ENCODE measurements at regions not wholly inside any gene's neighbourhood (a gene's known extent, or its start where the extent isn't known, plus 50 kb on each side); places are given as distances from the start of the nearest gene placed in this dataset.
"Not testable (repeated sequence)": the region's sequence is repeated elsewhere in the genome, so short reads cannot be mapped to it uniquely, and the experiment has no call there.

GRCh38 chr11:114799476-114799875 is 121.1 kb downstream of the NXPE2 start:
- no peak for DNase-seq (ENCODE audit: low read depth, low spot score)
- no peak overlapping the region for H3K4me3 ChIP-seq (ENCODE audit: low read length)

DNA sequence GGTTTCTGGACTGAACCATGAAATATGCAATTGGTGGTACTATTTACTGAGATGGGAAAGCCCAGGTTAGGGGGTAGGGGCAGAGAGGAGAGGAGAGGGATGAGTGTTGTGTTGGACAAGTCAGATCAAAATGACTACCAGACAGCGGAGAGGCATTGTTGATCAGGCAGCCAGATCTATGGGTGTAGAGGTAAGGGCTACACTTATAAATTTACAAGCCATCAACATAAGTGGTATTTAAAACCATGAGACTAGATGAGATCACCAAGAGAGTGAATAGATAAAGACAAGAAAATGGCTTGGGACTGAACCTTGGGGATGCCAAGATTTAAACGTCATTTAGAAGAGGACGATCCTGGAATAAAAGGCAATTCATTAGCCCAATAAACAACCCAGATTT is 123.4 kb downstream of the NXPE2 start:
- DNase-seq (ENCODE audit: low read depth, low spot score): no peak
- no peak overlapping the region for H3K4me3 ChIP-seq (ENCODE audit: low read length)

GRCh38 chr11:114802878-114803277 is 124.6 kb downstream of the NXPE2 start:
- no peak for DNase-seq (ENCODE audit: low read depth, low spot score)
- H3K4me3 ChIP-seq (ENCODE audit: low read length): no peak overlapping the region

DNA sequence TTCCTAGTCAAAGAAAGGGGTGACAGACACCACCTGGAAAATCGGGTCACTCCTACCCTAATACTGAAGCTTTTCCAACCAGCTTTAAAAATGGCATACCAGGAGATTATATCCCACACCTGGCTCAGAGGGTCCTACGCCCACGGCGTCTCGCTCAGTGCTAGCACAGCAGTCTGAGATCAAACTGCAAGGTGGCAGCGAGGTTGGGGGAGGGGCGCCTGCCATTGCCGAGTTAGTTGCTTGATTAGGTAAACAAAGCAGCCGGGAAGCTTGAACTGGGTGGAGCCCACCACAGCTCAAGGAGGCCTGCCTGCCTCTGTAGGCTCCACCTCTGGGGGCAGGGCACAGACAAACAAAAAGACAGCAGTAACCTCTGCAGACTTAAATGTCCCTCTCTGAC is 127.1 kb downstream of the NXPE2 start:
- DNase-seq (ENCODE audit: low read depth, low spot score): peak; percentile 62
- not testable (repeated sequence) for H3K4me3 ChIP-seq (ENCODE audit: low read length)

DNA sequence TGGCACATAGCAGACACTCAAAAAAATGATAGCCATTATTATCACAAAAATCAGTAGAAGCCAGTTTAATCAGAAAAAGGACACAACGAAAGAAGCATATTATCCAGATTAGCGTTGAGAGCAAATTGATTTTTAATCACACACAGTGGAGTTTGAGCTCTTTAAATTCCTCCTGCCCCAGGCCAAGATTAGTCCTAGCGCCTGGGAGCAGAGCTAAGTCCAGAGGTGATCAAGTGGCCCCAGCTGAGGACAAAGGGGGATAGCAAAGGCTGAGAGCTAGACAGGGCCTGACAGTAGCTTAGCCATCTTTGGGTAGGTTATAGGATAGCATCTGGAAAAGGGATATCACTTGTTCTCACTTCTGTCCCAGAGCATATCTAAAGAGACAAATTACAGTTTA is 133.6 kb downstream of the NXPE2 start:
- no peak overlapping the region for H3K4me3 ChIP-seq (ENCODE audit: low read length)
- DNase-seq (ENCODE audit: low read depth, low spot score): no peak

- no peak overlapping the region for H3K4me3 ChIP-seq (ENCODE audit: low read length)
- no peak for DNase-seq (ENCODE audit: low read depth, low spot score)
These were observed 134.4 kb downstream of the NXPE2 start for GRCh38 chr11:114812733-114813132.

DNA sequence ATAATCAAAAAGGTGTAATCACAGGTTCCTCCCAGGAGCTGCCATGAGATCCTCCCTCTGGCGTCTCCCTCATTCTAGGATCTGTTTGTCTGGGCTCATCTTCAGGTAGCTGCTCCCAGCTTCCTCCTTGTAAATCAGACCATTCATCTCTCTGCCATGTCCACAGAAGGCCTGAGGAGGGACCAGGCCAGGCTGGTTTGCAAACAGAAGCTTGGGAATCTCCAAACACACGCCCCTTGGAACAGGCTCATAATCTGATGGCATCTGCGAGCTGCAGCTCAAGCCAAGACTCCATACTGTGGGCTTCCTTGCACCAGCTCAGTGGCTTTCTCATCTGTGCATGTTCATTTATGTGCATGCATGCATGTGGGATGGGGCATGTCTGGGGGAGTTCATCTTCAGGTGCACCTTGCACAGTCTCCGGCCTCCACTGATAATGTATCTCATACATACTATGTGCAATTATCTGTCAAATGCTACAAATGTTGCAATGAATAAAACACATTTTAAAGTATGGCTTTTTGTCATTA is 134.9 kb downstream of the NXPE2 start:
- no peak for DNase-seq (ENCODE audit: low read depth, low spot score)
- H3K4me3 ChIP-seq (ENCODE audit: low read length): no peak overlapping the region

DNA sequence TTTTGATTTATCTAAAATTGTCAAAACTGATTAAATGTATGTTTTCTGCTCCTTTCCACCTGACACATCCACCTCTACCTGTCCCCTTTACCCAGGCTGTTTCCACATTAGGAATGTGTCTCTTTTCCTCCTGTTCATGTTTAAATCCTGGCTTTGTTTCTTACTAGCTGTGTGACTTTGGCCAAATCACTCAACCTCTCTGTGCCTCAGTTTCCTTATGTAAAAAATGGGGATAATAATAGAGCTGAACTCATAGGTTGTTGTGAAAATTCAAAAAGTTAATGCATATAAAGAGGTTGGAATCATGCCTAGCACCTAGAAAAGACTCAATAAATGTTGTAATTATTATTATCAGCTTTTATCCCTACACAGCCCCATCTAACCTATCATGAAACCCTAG is 136.8 kb downstream of the NXPE2 start:
- no peak overlapping the region for H3K4me3 ChIP-seq (ENCODE audit: low read length)
- no peak for DNase-seq (ENCODE audit: low read depth, low spot score)

GRCh38 chr11:114815761-114816160 is 137.4 kb downstream of the NXPE2 start:
- DNase-seq (ENCODE audit: low read depth, low spot score): no peak
- no peak overlapping the region for H3K4me3 ChIP-seq (ENCODE audit: low read length)

GRCh38 chr11:114816791-114817190 is 138.5 kb downstream of the NXPE2 start:
- H3K4me3 ChIP-seq (ENCODE audit: low read length): no peak overlapping the region
- no peak for DNase-seq (ENCODE audit: low read depth, low spot score)

- DNase-seq (ENCODE audit: low read depth, low spot score): no peak
- no peak overlapping the region for H3K4me3 ChIP-seq (ENCODE audit: low read length)
These were observed 140.1 kb downstream of the NXPE2 start for GRCh38 chr11:114818382-114818781.

DNA sequence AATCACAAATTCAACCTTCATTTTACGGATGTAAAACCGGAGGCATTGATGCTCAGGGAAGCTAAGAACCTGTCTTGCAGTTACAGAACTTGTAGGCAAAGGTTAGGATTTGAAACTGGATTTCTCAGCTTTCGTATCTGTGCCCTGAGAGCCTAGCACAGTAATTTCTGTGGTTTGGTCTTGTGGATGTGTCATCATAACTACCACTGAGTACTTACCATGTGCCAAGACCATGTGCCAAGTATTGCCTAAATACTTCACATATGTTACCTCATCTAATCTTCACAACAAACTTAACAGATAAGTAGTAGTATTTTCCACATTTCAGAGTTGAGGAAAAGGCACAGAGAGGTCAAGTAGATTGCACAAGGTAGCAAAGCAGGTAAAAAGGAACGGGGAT is 140.7 kb downstream of the NXPE2 start:
- DNase-seq (ENCODE audit: low read depth, low spot score): no peak
- H3K4me3 ChIP-seq (ENCODE audit: low read length): no peak overlapping the region

- peak; percentile 40 for DNase-seq (ENCODE audit: low read depth, low spot score)
These were observed 142.3 kb downstream of the NXPE2 start for GRCh38 chr11:114820621-114821020.

DNA sequence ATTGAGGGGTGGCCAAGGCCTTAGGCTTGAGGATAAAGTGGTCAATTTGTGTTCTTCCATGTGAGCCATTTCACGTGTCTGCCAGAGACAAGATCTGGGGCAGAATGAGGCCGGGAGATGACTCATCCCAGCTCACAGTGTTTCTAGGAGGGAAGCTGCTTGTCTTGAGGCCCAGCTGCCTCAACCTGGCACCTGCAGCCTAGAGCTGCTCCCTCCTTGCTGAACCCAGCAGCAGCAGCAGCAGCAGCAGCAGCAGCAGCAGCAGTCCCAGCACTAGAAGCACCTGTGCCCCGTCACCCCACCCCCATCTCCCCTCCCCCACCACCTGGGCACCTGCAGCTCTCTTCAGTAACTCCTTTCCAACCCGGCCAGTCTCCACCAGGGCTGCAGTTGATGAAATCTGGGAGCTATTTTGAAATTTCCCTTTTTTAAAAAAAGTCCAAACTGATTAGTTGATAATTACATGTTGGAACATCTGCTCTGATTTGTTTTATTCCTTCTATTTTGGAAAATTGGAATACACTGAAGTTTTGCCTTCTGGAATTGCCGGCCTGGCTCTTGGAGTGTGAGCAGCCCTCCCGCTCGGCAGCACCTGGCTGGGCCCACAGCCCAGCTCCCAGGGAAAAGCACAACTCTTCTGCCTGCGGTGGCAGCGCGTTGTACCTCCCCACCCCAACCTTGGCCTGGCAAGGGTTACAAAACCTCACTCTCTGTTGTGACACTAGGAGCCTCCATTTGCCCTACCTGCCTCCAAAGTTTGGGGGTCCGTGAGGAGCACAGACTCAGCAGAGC is 143.5 kb downstream of the NXPE2 start:
- peak; percentile 52 for DNase-seq (ENCODE audit: low read depth, low spot score)
- no peak overlapping the region for H3K4me3 ChIP-seq (ENCODE audit: low read length)

More at GRCh38 chr11:114820621-114821020, 142.3 kb downstream of the NXPE2 start:
- H3K4me3 ChIP-seq (ENCODE audit: low read length): no peak overlapping the region

DNA sequence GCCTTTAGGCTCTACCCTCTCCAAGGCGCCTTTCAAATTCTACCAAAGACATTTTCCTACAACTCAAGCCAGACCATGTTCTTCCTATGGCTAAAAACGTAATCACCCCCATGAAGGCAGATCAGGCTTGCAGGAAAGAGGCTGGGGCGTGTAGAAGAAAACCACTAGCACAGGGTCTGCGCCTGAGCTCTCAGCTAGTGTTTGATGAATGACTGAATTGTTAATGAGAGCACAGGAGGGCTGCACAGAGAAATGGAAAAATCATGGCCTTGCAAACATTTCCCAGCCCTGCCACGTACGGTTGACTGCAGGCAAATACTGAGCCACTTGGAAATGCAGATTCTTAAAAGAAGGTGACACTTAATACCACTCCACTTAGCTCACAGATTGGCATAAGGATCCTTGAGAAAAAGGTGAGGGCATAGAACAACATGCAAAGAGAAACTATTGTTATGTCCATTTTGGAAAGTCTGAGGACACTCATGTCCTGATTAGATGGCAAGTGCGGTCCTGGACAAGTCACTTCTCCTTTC is 148.6 kb downstream of the NXPE2 start:
- no peak overlapping the region for H3K4me3 ChIP-seq (ENCODE audit: low read length)

DNA sequence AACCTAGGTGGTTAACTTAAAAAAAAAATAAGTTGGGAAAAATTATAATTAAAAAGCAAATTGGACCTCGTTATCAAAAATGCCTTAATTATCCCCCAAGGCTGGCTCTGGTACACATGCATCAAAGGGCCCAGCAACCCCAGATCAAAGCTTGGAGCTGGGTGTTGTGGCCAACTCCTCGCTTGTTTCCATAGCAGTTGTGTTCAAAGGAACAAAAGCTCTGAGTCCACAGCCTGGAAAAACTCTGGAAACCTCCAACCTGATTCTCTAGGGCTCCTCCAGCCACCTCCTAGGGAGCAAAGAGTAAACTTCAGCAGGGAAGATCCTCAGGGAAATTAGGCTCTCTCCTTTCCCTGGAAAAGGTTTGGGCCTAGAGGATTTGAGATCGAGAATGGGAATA is 149.4 kb downstream of the NXPE2 start:
- no peak for DNase-seq (ENCODE audit: low read depth, low spot score)
- H3K4me3 ChIP-seq (ENCODE audit: low read length): no peak overlapping the region

More for the DNA sequence above, 148.6 kb downstream of the NXPE2 start:
- DNase-seq (ENCODE audit: low read depth, low spot score): no peak

GRCh38 chr11:114832532-114833125 is 154.3 kb downstream of the NXPE2 start:
- DNase-seq (ENCODE audit: low read depth, low spot score): no peak
- no peak overlapping the region for H3K4me3 ChIP-seq (ENCODE audit: low read length)

GRCh38 chr11:114836161-114836560 is 157.8 kb downstream of the NXPE2 start:
- H3K4me3 ChIP-seq (ENCODE audit: low read length): no peak overlapping the region
- DNase-seq (ENCODE audit: low read depth, low spot score): no peak

DNA sequence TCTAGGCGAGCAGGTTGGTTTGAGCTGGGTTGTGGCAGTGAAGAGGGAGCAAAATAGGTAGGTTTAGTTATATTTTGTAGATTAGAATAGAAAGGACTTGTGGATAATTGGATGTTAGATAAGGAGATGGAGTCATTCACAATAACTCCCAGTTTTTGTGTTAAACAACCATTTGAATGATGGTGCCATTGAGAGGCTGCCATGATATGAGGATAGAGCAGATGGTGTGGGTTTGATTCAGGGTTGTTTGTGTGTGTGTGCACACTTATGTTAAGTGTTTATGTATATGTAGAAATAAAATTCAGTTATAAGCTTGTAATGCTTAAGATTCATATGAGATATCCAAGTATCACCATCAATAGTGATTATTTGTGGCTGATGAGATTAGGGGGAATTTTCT is 166.6 kb downstream of the NXPE2 start:
- no peak overlapping the region for H3K4me3 ChIP-seq (ENCODE audit: low read length)
- no peak for DNase-seq (ENCODE audit: low read depth, low spot score)

- DNase-seq (ENCODE audit: low read depth, low spot score): no peak
- no peak overlapping the region for H3K4me3 ChIP-seq (ENCODE audit: low read length)
These were observed 167.6 kb downstream of the NXPE2 start for GRCh38 chr11:114845766-114846415.

Measured in Jurkat, Clone E6-1 (cell line).